ENCODE measurements at regions not wholly inside any gene's neighbourhood (a gene's known extent, or its start where the extent isn't known, plus 50 kb on each side); places are given as distances from the start of the nearest gene placed in this dataset.

- TF ChIP-seq POLR2AphosphoS5 (IDR thresholded peaks at IDR 0.05; ENCODE audit: insufficient read depth in 1 of 2, low read depth in 1 of 2) (no peak), CTCF (IDR thresholded peaks at IDR 0.05) (no peak), POLR2A (IDR thresholded peaks at IDR 0.05) (no peak)
Observed at GRCh38 chr2:37773371-37774130, 102.1 kb upstream of the CDC42EP3 start.

Measured in vagina (tissue), 2 donors.